OCI-LY1 (cell line): ENCODE measurements at regions not wholly inside any gene's neighbourhood (a gene's known extent, or its start where the extent isn't known, plus 50 kb on each side); places are given as distances from the start of the nearest gene placed in this dataset.

Source experiments
- H2AFZ ChIP-seq: fragments of 200-600 bp; sonication (generic), shearing (Covaris generic); 2 replicates; pipeline ENCODE4 v1.6.0; 2014; ENCODE audit warnings: antibody characterized with exemption, mild to moderate bottlenecking, low read length
- H3F3A ChIP-seq: fragments of 200-600 bp; sonication (generic), shearing (Covaris generic); 2 replicates; pipeline ENCODE4 v1.6.0; 2014; ENCODE audit warnings: mild to moderate bottlenecking, antibody characterized with exemption, low read length, moderate library complexity; ENCODE audit not compliant: insufficient read depth
- H3K27ac ChIP-seq: fragments of 200-600 bp; sonication (generic); 2 replicates; pipeline ENCODE4 v1.5.1; 2014; ENCODE audit warnings: low read length, mixed run types, mild to moderate bottlenecking, low read depth; ENCODE audit not compliant: poor library complexity, severe bottlenecking
- H3K27me3 ChIP-seq: fragments of 200-600 bp; sonication (generic); 2 replicates; pipeline ENCODE4 v1.6.0; 2014; ENCODE audit warnings: antibody characterized with exemption, mild to moderate bottlenecking, low read length, moderate library complexity; ENCODE audit not compliant: insufficient read depth
- H3K36me3 ChIP-seq: fragments of 200-600 bp; sonication (generic); 2 replicates; pipeline ENCODE4 v1.6.1; 2014; ENCODE audit warnings: mild to moderate bottlenecking, antibody characterized with exemption, low read length, moderate library complexity, mixed read lengths; ENCODE audit not compliant: insufficient read depth
- H3K4me1 ChIP-seq: fragments of 200-600 bp; sonication (generic); 2 replicates; pipeline ENCODE4 v1.5.1; 2014; ENCODE audit warnings: mild to moderate bottlenecking, low read length, moderate library complexity; ENCODE audit not compliant: insufficient read depth, severe bottlenecking
- H3K4me2 ChIP-seq: fragments of 200-600 bp; sonication (generic), shearing (Covaris generic); 2 replicates; pipeline ENCODE4 v1.6.1; 2014; ENCODE audit warnings: low read length
- H3K4me3 ChIP-seq: fragments of 200-600 bp; sonication (generic); 2 replicates; pipeline ENCODE4 v1.5.1; 2014; ENCODE audit warnings: low read length, low read depth, mild to moderate bottlenecking, mixed read lengths; ENCODE audit not compliant: poor library complexity, severe bottlenecking
- H3K79me2 ChIP-seq: fragments of 200-600 bp; shearing (Covaris generic); 2 replicates; pipeline ENCODE4 v1.6.1; 2016; ENCODE audit warnings: mixed run types, low read length, mixed read lengths; ENCODE audit not compliant: insufficient read depth
- H3K9ac ChIP-seq: fragments of 200-600 bp; sonication (generic), shearing (Covaris generic); 2 replicates; pipeline ENCODE4 v1.6.1; 2014; ENCODE audit warnings: mild to moderate bottlenecking, low read length, mixed read lengths
- H3K9me2 ChIP-seq: fragments of 200-600 bp; sonication (generic), shearing (Covaris generic); 2 replicates; pipeline ENCODE4 v1.6.1; 2014; ENCODE audit warnings: low read depth, mild to moderate bottlenecking, low read length, mixed read lengths
- H3K9me3 ChIP-seq: fragments of 200-600 bp; shearing (Covaris generic); 2 replicates; pipeline ENCODE4 v1.6.1; 2014; ENCODE audit warnings: low read length, mixed read lengths
- H4K20me1 ChIP-seq: fragments of 200-600 bp; sonication (generic), shearing (Covaris generic); 2 replicates; pipeline ENCODE4 v1.6.0; 2016; ENCODE audit warnings: mild to moderate bottlenecking, low read length; ENCODE audit not compliant: insufficient read depth
- CTCF ChIP-seq: fragments of 200-600 bp; sonication (generic), shearing (Covaris generic); IDR thresholded peaks from 2 replicates; pipeline ENCODE4 v1.5.1; 2017; ENCODE audit warnings: mild to moderate bottlenecking, antibody characterized with exemption, low read length, moderate library complexity, mixed read lengths
- EZH2 ChIP-seq: fragments of 200-600 bp; sonication (generic), shearing (Covaris generic); IDR thresholded peaks from 2 replicates; pipeline ENCODE4 v1.8.0; 2017; ENCODE audit warnings: borderline replicate concordance, mixed run types, mild to moderate bottlenecking, antibody characterized with exemption, low read length, moderate library complexity, mixed read lengths

- H3K9me3 ChIP-seq, result no peaks in the 10 kb centered on the region; the same call in 1 of the 2 replicates
Measured at GRCh38 chr2:189940913-189941312, 121.6 kb downstream of the MSTN start.

GRCh38 chr2:189937691-189938090 lies 124.8 kb downstream of the MSTN start:
- Histone ChIP-seq H3K4me1 (no peaks in the 10 kb centered on the region), H3K9me3 (no peaks in the 10 kb centered on the region; the same call in 1 of the 2 replicates), H3K4me2 (no peak overlapping the region), H3K9ac (no peak overlapping the region), H3K27me3 (no peaks in the 10 kb centered on the region), H3K4me3 (no peak overlapping the region), H3F3A (no peaks in the 10 kb centered on the region), H4K20me1 (no peaks in the 10 kb centered on the region), H3K27ac (no peak overlapping the region), H3K9me2 (no peaks in the 10 kb centered on the region), H2AFZ (no peak overlapping the region), H3K79me2 (no peaks in the 10 kb centered on the region), H3K36me3 (no peaks in the 10 kb centered on the region)
- no peak for TF ChIP-seq EZH2
- TF ChIP-seq CTCF, result no peak

More at GRCh38 chr2:189940913-189941312, 121.6 kb downstream of the MSTN start:
- H3K79me2 ChIP-seq, result no peaks in the 10 kb centered on the region
- no peaks in the 10 kb centered on the region for H3K9me2 ChIP-seq
- no peak overlapping the region for H3K27ac ChIP-seq
- no peaks in the 10 kb centered on the region for H4K20me1 ChIP-seq
- no peaks in the 10 kb centered on the region for H3K36me3 ChIP-seq
- no peak overlapping the region for H3K9ac ChIP-seq
- TF ChIP-seq EZH2, result no peak
- TF ChIP-seq CTCF, result no peak
- H3K4me2 ChIP-seq, result no peak overlapping the region
- no peaks in the 10 kb centered on the region for H3K27me3 ChIP-seq
- no peak overlapping the region for H2AFZ ChIP-seq
- no peak overlapping the region for H3K4me3 ChIP-seq
- H3F3A ChIP-seq, result no peaks in the 10 kb centered on the region
- H3K4me1 ChIP-seq, result no peaks in the 10 kb centered on the region

GRCh38 chr2:189933911-189934399 lies 128.6 kb downstream of the MSTN start:
- no peak overlapping the region for H2AFZ ChIP-seq
- no peaks in the 10 kb centered on the region for H3K36me3 ChIP-seq
- H3K4me2 ChIP-seq, result no peak overlapping the region
- H3K9me2 ChIP-seq, result no peaks in the 10 kb centered on the region
- H3K27me3 ChIP-seq, result no peaks in the 10 kb centered on the region
- H3K79me2 ChIP-seq, result no peaks in the 10 kb centered on the region
- no peaks in the 10 kb centered on the region for H4K20me1 ChIP-seq
- no peak overlapping the region for H3K9ac ChIP-seq
- H3F3A ChIP-seq, result no peaks in the 10 kb centered on the region
- no peak overlapping the region for H3K4me3 ChIP-seq
- no peaks in the 10 kb centered on the region for H3K4me1 ChIP-seq
- no peaks in the 10 kb centered on the region for H3K9me3 ChIP-seq
- TF ChIP-seq CTCF (no peak), EZH2 (no peak)
- H3K27ac ChIP-seq, result no peak overlapping the region
